ENCODE measurements at regions not wholly inside any gene's neighbourhood (a gene's known extent, or its start where the extent isn't known, plus 50 kb on each side); places are given as distances from the start of the nearest gene placed in this dataset.
A peak's percentile ranks its signal among the peaks of the same experiment; 100 is the strongest.

GRCh38 chr13:24085662-24086061 lies 74.9 kb upstream of the SPATA13 start:
- no peak for DNase-seq

GRCh38 chr13:24086642-24087041 lies 73.9 kb upstream of the SPATA13 start:
- DNase-seq: no peak

- no peak for DNase-seq
These were observed 72.8 kb upstream of the SPATA13 start for GRCh38 chr13:24087605-24088225.

- no peak for DNase-seq
These were observed 70.5 kb upstream of the SPATA13 start for GRCh38 chr13:24090049-24090448.

- no peak for DNase-seq
These were observed 69.4 kb upstream of the SPATA13 start for GRCh38 chr13:24091080-24091479.

- no peak for DNase-seq
These were observed 68.4 kb upstream of the SPATA13 start for GRCh38 chr13:24092108-24092507.

- no peak for DNase-seq
These were observed 67.5 kb upstream of the SPATA13 start for GRCh38 chr13:24093047-24093446.

- no peak for DNase-seq
These were observed 63.9 kb upstream of the SPATA13 start for GRCh38 chr13:24096659-24097058.

GRCh38 chr13:24097064-24097463 lies 63.5 kb upstream of the SPATA13 start:
- DNase-seq: peak; percentile 36 to 64

- no peak for DNase-seq
These were observed 62.9 kb upstream of the SPATA13 start for GRCh38 chr13:24097667-24098066.

GRCh38 chr13:24099490-24099889 lies 61.0 kb upstream of the SPATA13 start:
- no peak for DNase-seq

GRCh38 chr13:24100188-24100587 lies 60.3 kb upstream of the SPATA13 start:
- DNase-seq: no peak

GRCh38 chr13:24103782-24104372 lies 56.6 kb upstream of the SPATA13 start:
- DNase-seq: no peak

GRCh38 chr13:24104723-24105122 lies 55.8 kb upstream of the SPATA13 start:
- DNase-seq: no peak

GRCh38 chr13:24106429-24106828 lies 54.1 kb upstream of the SPATA13 start:
- DNase-seq: no peak

GRCh38 chr13:24107955-24108614 lies 52.4 kb upstream of the SPATA13 start:
- no peak for DNase-seq

GRCh38 chr13:24108615-24108965 lies 51.9 kb upstream of the SPATA13 start:
- no peak for DNase-seq

GRCh38 chr13:24110011-24110410 lies 50.5 kb upstream of the SPATA13 start:
- no peak for DNase-seq
